Loucy (cell line): ENCODE measurements at regions not wholly inside any gene's neighbourhood (a gene's known extent, or its start where the extent isn't known, plus 50 kb on each side); places are given as distances from the start of the nearest gene placed in this dataset.

ENCODE experiments used
- CTCF ChIP-seq: fragments of 200-600 bp; sonication (generic); conservative IDR thresholded peaks from 2 replicates; pipeline ENCODE4 v1.5.1; 2014; ENCODE audit warnings: mild to moderate bottlenecking, antibody characterized with exemption, low read length
- EZH2phosphoT487 ChIP-seq: fragments of 200-600 bp; IDR thresholded peaks from 2 replicates; pipeline ENCODE4 v1.6.1; 2018; ENCODE audit warnings: antibody characterized with exemption, mild to moderate bottlenecking, moderate library complexity, borderline replicate concordance

- TF ChIP-seq CTCF (no peak), EZH2phosphoT487 (no peak)
These were observed 387.1 kb downstream of the OMA1 start for GRCh38 chr1:58159434-58159830.
